Kidney epithelial cell (primary cell): ENCODE measurements at regions not wholly inside any gene's neighbourhood (a gene's known extent, or its start where the extent isn't known, plus 50 kb on each side); places are given as distances from the start of the nearest gene placed in this dataset.

Experiments used
- DNase-seq: peaks from one replicate; pipeline ENCODE4 v3.0.0-alpha.2; 2010; ENCODE audit warnings: low read depth
- H3K27me3 ChIP-seq: 2 replicates; pipeline ENCODE4 v1.6.0; 2011; ENCODE audit warnings: low read length; ENCODE audit not compliant: control insufficient read depth, insufficient read depth
- H3K36me3 ChIP-seq: 2 replicates; pipeline ENCODE4 v1.5.1; 2011; ENCODE audit warnings: low read length; ENCODE audit not compliant: control insufficient read depth, insufficient read depth
- H3K4me3 ChIP-seq: 2 replicates; pipeline ENCODE4 v1.5.1; 2011; ENCODE audit warnings: low read depth, mild to moderate bottlenecking, control low read depth, low read length
- CTCF ChIP-seq: IDR thresholded peaks from 2 replicates; pipeline ENCODE4 v1.5.1; 2011; ENCODE audit warnings: mild to moderate bottlenecking, moderate library complexity, low read length, control low read depth, inconsistent platforms; ENCODE audit not compliant: insufficient read depth, poor library complexity, severe bottlenecking

GRCh38 chr12:31821484-31821883 lies 92.7 kb upstream of the AMN1 start:
- no peak for TF ChIP-seq CTCF
- no peak for DNase-seq
- H3K36me3 ChIP-seq = no peaks in the 10 kb centered on the region
- H3K4me3 ChIP-seq = no peak overlapping the region
- no peaks in the 10 kb centered on the region for H3K27me3 ChIP-seq

GRCh38 chr12:31820832-31821231 lies 92.0 kb upstream of the AMN1 start:
- Histone ChIP-seq H3K4me3 (no peak overlapping the region), H3K36me3 (no peaks in the 10 kb centered on the region), H3K27me3 (no peaks in the 10 kb centered on the region)
- TF ChIP-seq CTCF = no peak
- no peak for DNase-seq

GRCh38 chr12:31819427-31819826 lies 90.6 kb upstream of the AMN1 start:
- Histone ChIP-seq H3K36me3 (no peaks in the 10 kb centered on the region), H3K27me3 (no peaks in the 10 kb centered on the region), H3K4me3 (no peak overlapping the region)
- peak; percentile 5 for DNase-seq
- TF ChIP-seq CTCF = no peak

GRCh38 chr12:31818623-31819268 lies 89.9 kb upstream of the AMN1 start:
- Histone ChIP-seq H3K4me3 (no peak overlapping the region), H3K36me3 (no peaks in the 10 kb centered on the region), H3K27me3 (no peaks in the 10 kb centered on the region)
- no peak for DNase-seq
- TF ChIP-seq CTCF = no peak

- no peaks in the 10 kb centered on the region for H3K36me3 ChIP-seq
- no peak overlapping the region for H3K4me3 ChIP-seq
- DNase-seq = no peak
- no peak for TF ChIP-seq CTCF
- H3K27me3 ChIP-seq = no peaks in the 10 kb centered on the region
Observed at GRCh38 chr12:31817120-31817519, 88.3 kb upstream of the AMN1 start.

- no peak for DNase-seq
- Histone ChIP-seq H3K36me3 (no peaks in the 10 kb centered on the region), H3K4me3 (no peak overlapping the region), H3K27me3 (no peaks in the 10 kb centered on the region)
- no peak for TF ChIP-seq CTCF
Observed at GRCh38 chr12:31815096-31815495, 86.3 kb upstream of the AMN1 start.
